ENCODE measurements at regions not wholly inside any gene's neighbourhood (a gene's known extent, or its start where the extent isn't known, plus 50 kb on each side); places are given as distances from the start of the nearest gene placed in this dataset.

GRCh38 chr2:120597595-120598193 lies 138.0 kb upstream of the GLI2 start:
- H3K4me3 ChIP-seq (ENCODE audit: low read depth, low read length), result no peak overlapping the region
- no peak for TF ChIP-seq CTCF (IDR thresholded peaks at IDR 0.05; ENCODE audit: low read depth, low read length, missing control alignments)
- no peak for DNase-seq (ENCODE audit: low read depth)

- H3K4me3 ChIP-seq (ENCODE audit: low read depth, low read length), result no peak overlapping the region
- no peak for TF ChIP-seq CTCF (IDR thresholded peaks at IDR 0.05; ENCODE audit: low read depth, low read length, missing control alignments)
- DNase-seq (ENCODE audit: low read depth), result no peak
These were observed 137.3 kb upstream of the GLI2 start for GRCh38 chr2:120598416-120598815.

GRCh38 chr2:120599072-120599471 lies 136.6 kb upstream of the GLI2 start:
- no peak for TF ChIP-seq CTCF (IDR thresholded peaks at IDR 0.05; ENCODE audit: low read depth, low read length, missing control alignments)

GRCh38 chr2:120599656-120600055 lies 136.0 kb upstream of the GLI2 start:
- no peak for TF ChIP-seq CTCF (IDR thresholded peaks at IDR 0.05; ENCODE audit: low read depth, low read length, missing control alignments)
- no peak overlapping the region for H3K4me3 ChIP-seq (ENCODE audit: low read depth, low read length)
- DNase-seq (ENCODE audit: low read depth), result no peak

More at GRCh38 chr2:120599072-120599471, 136.6 kb upstream of the GLI2 start:
- DNase-seq (ENCODE audit: low read depth), result no peak
- no peak overlapping the region for H3K4me3 ChIP-seq (ENCODE audit: low read depth, low read length)

GRCh38 chr2:120600335-120600734 lies 135.3 kb upstream of the GLI2 start:
- H3K4me3 ChIP-seq (ENCODE audit: low read depth, low read length), result no peak overlapping the region
- TF ChIP-seq CTCF (IDR thresholded peaks at IDR 0.05; ENCODE audit: low read depth, low read length, missing control alignments), result no peak
- no peak for DNase-seq (ENCODE audit: low read depth)

GRCh38 chr2:120600786-120601185 lies 134.9 kb upstream of the GLI2 start:
- TF ChIP-seq CTCF (IDR thresholded peaks at IDR 0.05; ENCODE audit: low read depth, low read length, missing control alignments), result no peak
- no peak for DNase-seq (ENCODE audit: low read depth)
- H3K4me3 ChIP-seq (ENCODE audit: low read depth, low read length), result no peak overlapping the region

- TF ChIP-seq CTCF (IDR thresholded peaks at IDR 0.05; ENCODE audit: low read depth, low read length, missing control alignments), result no peak
- no peak for DNase-seq (ENCODE audit: low read depth)
- no peak overlapping the region for H3K4me3 ChIP-seq (ENCODE audit: low read depth, low read length)
These were observed 134.1 kb upstream of the GLI2 start for GRCh38 chr2:120601566-120601965.

Measured in GM12864 (cell line).